ENCODE measurements at regions not wholly inside any gene's neighbourhood (a gene's known extent, or its start where the extent isn't known, plus 50 kb on each side); places are given as distances from the start of the nearest gene placed in this dataset.
"Not testable (repeated sequence)": the region's sequence is repeated elsewhere in the genome, so short reads cannot be mapped to it uniquely, and the experiment has no call there.

DNA sequence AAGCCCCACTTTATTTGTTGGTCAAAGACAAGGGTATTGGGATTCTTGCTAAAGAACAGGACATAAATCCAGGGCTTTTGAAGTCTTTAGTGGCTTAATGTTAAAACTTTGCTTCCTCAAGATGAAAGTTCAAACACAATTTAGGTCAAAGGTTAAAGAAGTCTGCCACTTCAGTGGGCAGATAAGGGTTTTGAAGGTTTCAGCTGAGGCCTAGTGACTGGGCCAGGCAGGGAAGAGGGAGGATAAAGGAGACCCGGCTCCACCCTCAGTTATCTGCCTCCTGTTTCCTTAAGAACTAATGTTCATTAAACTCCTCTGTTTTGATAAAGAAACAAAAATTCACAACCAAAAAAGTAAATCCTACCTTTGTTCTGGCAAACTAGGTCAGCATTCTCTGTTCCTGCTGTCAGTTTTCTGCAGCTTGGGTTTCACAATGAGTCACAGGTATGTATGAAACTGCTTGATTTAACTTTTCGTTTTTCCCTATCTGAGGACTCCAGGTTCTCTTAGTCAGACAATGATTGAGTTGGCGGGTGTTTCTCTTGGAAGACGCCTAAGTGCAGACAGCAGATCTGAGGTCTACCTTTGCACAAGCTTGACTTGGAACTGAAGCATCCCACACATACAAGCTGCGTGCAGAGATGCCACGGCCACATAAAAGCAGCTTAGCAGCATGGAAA lies 208.3 kb downstream of the EXOC5 start:
- no peak for DNase-seq

DNA sequence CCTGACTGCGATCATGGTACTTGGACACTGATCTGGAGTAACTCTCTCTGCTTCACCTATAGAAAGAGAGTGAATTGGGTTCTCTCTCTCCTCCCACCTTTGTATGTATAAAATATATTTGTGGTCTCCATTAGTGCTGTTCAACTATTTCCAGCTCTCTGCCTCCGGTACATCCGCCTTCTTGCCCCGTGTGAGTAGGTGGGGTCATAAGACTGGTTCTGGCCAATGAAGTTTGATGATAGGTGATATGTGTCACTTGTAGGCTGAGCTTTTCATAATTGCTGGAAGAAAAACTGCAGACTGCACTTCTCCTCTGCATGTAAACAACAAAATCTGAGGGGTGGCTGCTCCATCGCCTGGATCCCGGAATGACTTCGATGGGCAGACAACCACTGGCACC lies 210.4 kb downstream of the EXOC5 start:
- DNase-seq, result no peak

DNA sequence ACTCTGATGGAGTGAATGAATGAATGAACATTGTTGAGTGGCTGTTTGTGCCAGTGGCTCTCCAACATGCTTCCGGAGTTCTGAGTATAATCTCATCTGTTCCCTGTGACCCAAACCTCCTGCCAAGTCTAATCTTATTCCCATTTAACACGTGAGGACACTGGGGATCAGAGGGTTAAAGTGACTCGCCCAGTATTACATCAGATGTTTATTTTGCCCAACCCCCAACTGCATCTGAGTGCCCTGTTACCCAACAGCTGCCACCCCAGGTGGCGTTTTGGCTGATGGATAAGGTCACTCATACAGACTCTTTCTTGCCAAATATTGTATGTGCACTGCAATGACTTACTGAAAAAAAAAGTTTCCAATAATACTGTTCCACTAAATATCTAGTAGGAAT lies 210.9 kb downstream of the EXOC5 start:
- DNase-seq, result no peak

DNA sequence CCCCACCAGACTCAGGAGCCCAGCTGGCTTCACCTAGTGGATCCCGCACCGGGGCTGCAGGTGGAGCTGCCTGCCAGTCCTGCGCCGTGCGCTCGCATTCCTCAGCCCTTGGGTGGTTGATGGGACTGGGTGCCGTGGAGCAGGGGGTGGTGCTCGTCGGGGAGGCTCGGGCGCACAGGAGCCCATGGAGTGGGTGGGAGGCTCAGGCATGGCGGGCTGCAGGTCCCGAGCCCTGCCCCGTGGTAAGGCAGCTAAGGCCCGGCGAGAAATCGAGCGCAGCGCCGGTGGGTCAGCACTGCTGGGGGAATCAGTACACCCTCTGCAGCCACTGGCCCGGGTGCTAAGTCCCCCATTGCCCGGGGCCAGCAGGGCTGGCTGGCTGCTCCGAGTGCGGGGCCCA lies 212.2 kb downstream of the EXOC5 start:
- not testable (repeated sequence) for DNase-seq

DNA sequence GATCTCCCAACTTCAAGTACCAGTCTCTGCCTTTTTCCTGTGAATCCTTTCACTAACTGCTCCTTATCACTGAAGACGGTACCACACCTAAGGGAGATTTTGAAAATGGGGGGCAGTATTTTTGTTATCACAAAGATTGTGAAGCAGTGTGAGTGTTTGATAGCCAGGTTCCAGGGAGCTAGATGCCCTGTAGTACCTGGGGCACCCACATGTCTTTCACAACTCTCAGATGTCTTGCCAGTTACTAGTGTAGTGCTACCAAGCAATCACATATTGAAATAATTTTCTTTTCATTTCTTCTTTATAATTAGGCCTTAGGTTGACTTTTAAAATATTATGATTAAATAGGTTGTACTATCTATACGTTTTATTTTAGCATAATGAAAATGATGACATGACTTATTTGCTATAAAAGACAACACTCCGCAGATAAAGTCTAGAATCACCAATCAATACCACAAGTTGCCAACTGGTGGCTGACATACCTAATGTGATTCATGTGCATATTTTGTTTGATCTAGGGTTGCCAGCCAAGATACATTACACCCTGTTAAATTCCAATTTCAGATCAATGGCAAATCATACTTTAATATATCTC lies 215.9 kb downstream of the EXOC5 start:
- no peak for DNase-seq

DNA sequence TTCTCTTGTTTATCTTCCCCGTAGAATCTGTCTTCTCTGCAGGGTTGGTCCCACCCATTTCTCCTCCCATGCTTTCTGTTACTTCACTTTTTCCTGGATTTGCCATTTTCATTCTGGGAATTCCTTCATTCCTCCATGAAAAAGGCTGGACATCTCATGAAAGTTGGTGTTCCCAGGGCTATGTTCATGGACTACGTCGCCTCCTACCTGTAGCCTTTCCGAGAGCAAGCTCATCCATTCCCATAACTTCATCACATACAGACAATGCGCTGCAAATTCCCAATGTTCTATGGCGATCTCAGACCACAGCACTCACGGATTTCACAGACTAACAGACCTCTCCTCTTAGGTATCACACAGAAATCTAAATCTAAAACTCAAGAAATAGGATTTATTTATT lies 217.1 kb downstream of the EXOC5 start:
- DNase-seq, result no peak

DNA sequence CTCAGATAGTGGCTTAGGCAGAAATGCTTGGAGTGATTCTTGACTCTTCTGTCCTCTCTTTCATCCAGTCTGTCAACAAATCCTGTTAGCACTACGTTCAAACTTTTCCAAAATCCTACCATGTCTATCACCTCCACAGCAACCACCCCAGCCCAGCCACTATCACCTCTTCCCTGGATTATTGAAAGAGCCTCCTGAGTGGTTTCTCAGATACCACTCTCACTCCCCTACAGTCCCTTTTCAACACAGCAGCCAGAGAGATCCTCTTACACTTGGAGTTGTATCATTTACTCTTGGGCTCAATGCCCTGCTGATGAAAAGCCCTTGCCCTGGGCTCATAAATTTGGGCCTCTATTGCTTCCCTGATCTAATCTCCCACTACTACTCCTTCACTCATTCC lies 218.9 kb downstream of the EXOC5 start:
- no peak for DNase-seq

DNA sequence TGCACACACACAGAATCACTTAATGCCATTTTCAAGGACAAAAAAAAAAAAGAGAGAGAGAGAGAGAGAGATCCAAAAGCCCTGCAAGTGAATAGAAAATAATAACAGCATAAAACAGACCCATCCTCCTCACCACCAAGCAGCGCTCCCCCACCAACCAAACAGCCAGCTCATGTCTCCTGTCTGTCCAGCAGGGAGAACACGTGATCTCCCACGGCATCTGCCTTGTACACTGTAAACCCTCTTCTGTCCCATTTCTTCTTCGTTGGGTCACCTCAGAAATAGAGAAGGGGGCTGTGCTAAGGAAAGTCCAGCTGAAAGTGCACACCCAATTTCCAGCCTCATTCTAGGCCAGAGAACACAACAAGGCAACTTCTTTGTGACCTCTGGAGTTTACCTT lies 222.5 kb downstream of the EXOC5 start:
- no peak for DNase-seq

DNA sequence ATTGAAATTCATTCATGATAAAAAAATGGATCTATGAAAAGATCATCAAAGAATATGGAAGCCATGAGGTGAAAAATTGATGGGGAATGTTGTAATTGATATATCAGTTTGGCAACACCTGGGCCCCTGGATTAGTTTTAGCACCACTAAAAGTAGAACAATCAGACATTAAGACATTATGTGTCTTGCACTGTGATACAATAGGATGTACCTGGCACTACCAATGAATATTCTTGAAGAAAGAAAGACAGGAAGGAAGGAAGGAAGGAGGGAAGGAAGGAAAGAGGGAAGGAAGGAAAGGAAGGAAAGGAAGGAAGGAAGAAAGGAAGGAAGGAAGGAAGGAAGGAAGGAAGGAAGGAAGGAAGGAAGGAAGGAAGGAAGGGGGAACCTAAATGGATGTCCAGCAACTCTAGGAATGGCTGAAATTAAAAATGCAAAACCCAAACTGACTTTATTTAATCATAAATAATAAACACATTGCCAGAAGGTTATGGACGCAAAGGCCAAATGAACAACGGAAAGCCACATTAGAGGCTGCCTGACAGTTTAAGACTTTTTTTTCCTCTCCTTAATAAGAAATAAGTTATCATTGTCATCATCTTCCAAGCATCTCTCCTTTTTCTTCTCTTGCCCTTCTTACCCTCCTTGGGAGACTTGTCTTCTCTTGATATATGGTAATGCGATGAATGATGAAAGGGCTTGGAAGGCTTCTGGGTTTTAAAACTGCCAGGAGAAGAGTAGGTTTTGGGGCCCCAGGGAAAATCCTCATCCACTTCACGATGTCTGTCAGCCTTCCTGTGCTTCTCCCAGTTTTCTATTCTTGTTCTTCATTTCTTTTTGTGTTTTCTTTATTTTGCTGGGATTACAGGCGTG lies 224.4 kb downstream of the EXOC5 start:
- not testable (repeated sequence) for DNase-seq

DNA sequence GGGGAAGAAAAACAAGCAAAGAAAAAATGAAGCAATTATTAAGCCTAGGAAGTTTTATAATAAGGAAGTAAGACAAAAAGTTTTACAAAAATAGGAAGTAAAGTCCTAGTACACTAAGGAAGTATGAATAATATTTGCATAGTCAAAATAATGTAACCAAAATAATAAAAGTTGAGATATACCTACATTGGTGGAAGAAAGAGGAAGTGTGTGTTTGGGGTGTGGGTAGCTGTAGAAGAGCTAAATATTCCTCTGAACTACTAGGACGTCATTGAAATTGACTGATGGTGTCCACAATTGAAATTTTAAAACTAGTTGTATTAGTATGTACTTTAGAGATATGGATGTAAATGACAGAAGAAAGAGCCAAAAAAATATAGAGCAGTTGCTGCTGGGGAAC lies 228.4 kb upstream of the OTX2 start:
- DNase-seq, result no peak

DNA sequence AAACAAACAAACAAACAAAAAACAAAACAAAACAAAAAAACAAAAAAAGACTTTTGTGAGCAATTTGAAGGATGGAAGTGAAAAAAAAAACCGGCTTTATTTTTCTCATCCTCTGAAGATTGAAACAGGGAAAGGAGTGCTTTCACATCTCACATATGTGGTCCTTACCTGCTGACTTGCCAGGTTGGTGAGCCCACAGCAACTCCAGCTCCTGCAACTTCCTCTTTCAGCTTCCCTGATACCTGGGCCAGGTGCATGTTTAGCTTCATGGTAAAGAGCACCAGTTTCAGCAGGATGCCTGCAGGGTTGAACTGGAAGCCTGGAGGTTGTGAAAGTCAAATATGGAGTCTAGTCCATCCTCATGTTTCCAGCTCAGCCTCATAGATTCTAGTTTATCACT lies 221.2 kb upstream of the OTX2 start:
- no peak for DNase-seq

DNA sequence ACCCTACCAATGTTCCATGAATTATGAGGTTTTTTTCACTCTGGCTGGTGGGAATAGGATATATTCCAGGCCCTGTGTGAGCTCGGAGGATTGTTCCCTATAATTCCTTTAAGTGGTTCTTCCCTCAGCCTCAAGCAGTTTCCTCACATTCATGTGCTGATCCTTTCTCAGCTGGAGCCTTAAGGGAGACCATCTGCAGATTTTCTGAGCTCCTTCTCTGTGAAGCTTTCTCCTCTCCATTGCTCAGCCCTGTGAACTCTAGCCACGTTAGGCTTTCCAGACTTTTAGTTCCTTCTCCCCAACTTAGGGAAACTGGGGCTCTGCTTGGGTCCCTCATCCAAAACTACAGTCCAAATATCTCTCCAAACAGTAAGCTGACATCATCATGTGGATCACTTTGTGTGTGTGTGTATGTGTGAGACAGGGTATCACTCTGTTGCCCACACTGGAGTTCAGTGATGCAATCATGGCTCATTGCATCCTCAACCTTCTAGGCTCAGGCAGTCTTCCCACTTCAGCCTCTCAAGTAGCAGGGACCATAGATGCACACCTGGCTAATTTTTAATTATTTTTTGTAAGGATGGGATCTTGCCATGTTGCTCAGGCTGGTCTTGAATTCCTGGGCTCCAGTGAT lies 219.5 kb upstream of the OTX2 start:
- no peak for DNase-seq

DNA sequence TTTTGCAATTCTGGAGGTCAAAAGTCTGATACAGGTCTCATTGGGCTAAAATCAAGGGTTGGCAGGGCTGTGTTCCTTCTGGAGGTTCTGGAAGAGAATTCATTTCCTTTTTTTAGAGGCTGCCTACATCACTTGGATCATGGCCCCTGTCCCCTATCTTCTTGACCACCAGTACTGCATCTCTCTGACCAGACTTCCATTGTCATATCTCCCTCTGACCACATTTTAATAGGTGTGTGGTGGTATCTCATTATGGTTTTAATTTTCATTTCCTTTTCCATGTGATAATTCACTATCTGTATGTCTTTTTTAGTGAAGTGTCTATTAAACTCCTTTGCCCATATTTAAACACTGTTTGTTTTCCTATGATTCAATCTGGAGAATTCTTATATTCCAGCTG lies 215.2 kb upstream of the OTX2 start:
- no peak for DNase-seq

DNA sequence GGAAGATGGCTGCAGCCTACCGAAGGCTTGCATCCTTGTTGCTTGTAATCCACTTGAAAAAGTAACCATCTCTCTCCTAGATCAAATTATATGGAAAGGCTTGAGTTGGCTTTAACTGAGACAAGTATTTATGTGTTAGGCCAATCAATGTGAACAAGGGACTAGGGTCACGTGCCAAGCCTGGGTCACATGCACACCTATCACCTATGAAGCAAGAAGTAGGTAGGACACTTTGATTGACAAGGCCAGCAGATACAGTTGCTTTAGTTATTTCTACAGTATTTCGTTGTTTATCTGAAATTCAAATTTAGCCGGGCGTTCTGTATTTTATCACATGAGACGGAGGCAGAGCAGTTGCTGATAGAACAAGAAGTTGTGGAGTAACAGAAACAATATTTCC lies 212.3 kb upstream of the OTX2 start:
- no peak for DNase-seq

DNA sequence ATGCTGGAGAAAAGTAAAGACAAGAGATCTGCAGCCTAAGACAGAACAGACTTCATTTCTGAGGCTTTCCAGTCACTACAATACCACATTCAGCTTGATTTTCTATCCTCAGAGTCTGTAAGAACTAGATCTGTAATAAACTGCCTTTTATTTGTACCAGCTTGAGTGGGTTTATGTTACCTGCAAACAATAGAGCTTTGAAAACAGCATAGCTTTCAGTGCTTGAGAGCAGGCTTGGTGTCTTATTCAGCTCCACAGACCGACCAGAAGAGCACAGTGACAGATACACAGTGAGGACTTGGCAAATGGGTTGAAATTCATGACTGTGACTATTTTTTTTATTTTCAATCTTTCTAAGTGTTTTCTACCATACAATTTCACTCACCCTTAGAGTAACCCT lies 207.8 kb upstream of the OTX2 start:
- DNase-seq, result no peak

DNA sequence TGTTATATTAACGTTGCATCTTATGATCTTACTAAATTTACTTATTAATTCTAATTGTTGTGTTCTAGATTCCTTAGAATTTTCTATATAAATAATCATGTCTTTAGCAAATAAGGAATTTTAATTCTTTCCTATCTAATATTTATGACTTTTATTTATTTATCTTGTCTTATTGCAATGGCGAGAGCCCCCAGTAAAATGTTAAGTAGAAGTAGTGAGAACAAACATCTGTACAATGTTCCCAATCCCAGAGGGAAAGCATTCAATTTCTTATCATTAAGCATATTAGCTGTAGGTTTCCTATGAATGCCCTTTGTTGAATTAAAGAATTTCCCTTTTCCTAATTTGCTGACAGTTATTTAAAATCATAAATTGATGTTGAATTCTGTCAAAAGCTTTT lies 203.7 kb upstream of the OTX2 start:
- no peak for DNase-seq

DNA sequence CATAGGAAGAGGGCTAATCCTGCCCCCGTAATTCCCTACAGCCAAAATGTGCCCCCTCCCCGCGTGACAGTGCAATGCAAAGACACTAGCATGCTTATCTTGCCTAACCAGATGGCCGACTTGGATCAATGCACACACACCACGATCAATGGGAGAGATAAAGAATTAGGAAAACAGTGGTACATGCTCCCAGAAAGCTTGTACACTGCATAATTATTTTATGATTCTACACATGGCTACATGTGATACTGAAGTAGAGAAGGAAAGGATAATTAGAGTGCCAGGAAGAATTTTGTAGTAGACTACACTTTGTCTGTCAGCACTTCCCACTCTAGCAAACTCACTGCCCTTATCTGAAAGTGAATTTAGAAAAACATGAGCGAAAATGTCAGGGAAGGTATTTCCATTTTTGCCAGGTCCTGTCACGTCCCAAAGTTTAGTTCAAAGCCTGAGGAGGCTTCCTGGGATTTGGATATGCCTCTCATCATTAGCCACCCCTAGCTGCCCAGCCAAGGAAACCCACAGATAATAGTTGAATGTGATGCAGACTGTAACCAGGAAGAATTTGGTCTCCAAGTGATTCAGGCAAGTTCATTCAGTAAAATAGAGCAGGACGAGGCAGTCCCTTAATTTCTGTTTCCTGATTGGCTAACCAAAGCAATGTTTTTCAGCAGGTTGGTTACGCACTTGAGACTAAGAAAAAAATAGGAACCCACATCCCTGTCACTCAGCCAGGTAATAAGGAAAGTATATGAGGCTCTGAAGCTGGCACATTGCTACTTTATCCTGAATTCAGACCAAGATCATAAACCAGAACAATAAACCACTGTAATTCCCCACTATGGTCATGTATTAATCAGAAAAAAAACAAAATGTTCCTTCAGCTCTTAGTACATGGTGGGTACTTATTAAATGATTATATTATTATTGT lies 199.6 kb upstream of the OTX2 start:
- no peak for DNase-seq

DNA sequence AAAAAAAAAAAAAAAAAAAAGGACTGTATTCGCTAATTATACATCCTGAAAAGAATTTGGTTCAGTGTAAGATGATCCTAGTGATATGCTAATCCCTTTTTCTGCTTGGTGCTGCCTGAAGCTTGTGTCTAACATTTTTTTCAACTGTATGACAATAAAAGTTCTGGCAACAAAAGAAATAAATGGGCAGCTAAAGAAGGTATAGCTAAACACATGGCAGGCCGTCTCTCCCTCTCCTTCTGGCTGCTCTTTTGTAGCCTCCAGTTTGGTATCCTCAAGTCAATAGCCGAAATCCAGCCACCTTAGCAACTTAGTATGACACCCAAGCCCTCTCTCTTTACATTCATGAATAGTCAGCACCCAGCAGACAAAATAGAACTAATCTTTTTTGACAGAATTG lies 198.3 kb upstream of the OTX2 start:
- DNase-seq, result no peak

DNA sequence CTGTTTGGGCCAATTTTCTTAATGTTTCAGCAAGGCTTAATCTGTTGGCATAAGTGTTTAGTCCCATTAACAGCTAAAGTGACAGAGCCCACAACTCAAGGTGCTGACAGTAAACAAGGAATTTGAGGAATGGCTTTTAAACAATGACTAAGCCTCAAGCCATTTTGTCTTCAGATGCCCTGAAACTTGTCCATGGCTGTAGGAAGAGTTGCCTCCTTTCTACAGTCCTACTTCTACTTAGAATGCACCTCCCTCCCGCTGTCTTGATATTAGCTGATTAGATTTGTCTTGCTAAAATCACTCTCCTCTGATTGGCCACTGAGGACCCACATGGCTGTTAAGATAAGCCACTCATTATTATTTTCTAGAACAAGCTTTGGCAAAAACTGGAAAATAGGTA lies 188.4 kb upstream of the OTX2 start:
- DNase-seq, result no peak

DNA sequence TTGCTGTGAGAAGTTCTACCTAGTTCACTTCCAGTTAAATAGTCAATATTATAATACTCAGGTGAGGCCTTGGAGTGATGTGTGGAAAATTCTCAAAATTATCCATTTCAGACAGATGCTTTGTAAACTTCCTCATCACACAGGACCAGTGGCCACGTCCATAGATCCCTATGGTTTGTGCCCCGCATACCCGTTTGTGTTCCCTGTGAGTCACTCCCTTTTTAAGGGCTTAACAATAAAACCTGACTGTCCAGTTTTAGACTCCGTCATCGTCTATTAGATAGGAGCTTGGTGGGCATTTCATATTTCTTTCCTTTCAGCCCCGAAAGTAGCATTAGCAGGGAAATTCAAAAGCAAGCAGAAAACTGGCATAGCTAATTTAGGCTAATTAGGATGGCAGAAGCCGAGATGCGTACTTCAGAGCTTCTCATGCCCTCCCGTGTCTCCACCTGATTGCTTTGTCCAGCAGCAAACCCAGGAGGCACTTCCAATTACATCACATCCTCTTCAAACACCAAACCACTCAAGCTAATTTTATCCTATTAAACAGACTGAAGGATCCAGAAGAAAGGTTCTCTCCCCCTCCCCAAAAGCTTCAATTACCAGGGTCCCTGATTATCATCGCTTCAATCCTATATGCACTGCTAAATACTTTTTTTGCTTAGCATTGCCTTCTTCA lies 186.6 kb upstream of the OTX2 start:
- DNase-seq, result no peak

DNA sequence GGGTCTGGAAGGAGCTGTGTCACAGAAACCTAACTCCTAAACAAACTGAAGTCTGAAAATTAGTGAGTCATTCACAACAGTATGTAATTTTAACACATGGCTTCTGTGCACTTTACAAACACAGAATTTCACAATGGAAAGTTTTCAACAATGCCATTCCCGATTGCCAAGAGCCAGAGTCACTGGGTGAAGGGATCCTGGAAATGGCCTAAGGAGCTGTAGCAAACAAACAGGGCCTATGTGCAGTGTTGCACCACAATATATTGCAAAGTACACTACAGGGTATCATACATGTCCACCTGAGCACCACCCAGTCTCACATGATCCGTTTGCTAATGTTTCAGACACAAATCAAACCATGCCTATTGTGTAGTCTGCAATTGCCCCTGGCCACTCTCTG lies 184.7 kb upstream of the OTX2 start:
- DNase-seq, result no peak

DNA sequence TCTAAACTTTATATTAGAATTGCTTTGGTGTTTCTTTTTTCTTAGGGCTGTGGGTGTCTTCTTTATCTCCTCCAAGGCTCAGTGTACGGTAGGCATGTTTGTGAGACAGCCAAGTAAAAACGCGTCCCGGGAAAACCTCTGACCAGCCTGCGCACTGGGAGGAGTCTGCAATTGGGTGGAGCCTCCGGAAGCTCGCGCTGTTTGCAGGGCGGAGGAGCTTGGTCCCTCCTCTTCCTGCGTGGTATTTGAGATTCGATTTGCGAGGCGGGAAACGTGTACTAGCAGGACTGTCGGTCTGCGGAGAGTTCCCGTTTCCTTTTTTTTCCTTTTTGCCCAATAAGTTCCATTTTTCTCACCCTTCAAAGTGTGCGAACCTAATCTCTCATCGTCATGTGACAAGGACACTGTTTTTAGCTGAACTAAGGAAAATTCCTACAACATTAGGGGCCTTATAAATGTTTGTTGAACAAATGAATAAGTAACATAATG lies 182.1 kb upstream of the OTX2 start:
- DNase-seq, result no peak

Measured in NCI-H1048 (cell line).